Mesenchymal stem cell (in vitro differentiated cells and primary cell): ENCODE measurements at regions not wholly inside any gene's neighbourhood (a gene's known extent, or its start where the extent isn't known, plus 50 kb on each side); places are given as distances from the start of the nearest gene placed in this dataset.
"Not testable (repeated sequence)": the region's sequence is repeated elsewhere in the genome, so short reads cannot be mapped to it uniquely, and the experiment has no call there.

Experiments
- DNase-seq: peaks from one replicate; pipeline ENCODE4 v3.0.0-alpha.2; 2013
- H2AFZ ChIP-seq: one replicate; pipeline ENCODE4 v1.6.1; 2013; ENCODE audit warnings: low read depth, mild to moderate bottlenecking, control low read depth, inconsistent platforms, low read length, moderate library complexity
- H2AK5ac ChIP-seq: 2 replicates; pipeline ENCODE4 v1.6.1; 2013; ENCODE audit warnings: low read length, moderate library complexity, mild to moderate bottlenecking, inconsistent platforms; ENCODE audit not compliant: severe bottlenecking
- H2BK120ac ChIP-seq: one replicate; pipeline ENCODE4 v1.6.1; 2013; ENCODE audit warnings: low read depth, mild to moderate bottlenecking, inconsistent platforms, low read length, moderate library complexity
- H2BK12ac ChIP-seq, 2 experiments: one replicate each; pipeline ENCODE4 v1.6.1; 2013; ENCODE audit warnings: inconsistent platforms in 2 of 2, low read length in 2 of 2, mild to moderate bottlenecking in 2 of 2, moderate library complexity in 2 of 2, control low read depth in 1 of 2
- H2BK15ac ChIP-seq: one replicate; pipeline ENCODE4 v1.6.1; 2013; ENCODE audit warnings: mild to moderate bottlenecking, low read depth, inconsistent platforms; ENCODE audit not compliant: poor library complexity, severe bottlenecking
- H2BK5ac ChIP-seq: 2 replicates; pipeline ENCODE4 v1.6.1; 2013; ENCODE audit warnings: low read depth, mild to moderate bottlenecking, low read length, control low read depth, inconsistent platforms; ENCODE audit not compliant: poor library complexity, severe bottlenecking
- H3K14ac ChIP-seq, 2 experiments: one replicate each; pipeline ENCODE4 v1.6.1; 2013; ENCODE audit warnings: inconsistent platforms in 2 of 2, low read length in 2 of 2, control low read depth in 1 of 2, mild to moderate bottlenecking in 1 of 2, moderate library complexity in 1 of 2
- H3K18ac ChIP-seq, 2 experiments: one replicate each; pipeline ENCODE4 v1.6.1; 2013; ENCODE audit warnings: inconsistent platforms in 2 of 2, low read length in 2 of 2, control low read depth in 1 of 2, low read depth in 1 of 2, mild to moderate bottlenecking in 1 of 2
- H3K23ac ChIP-seq, 2 experiments: one replicate each; pipeline ENCODE4 v1.6.1; 2013; ENCODE audit warnings: inconsistent platforms in 2 of 2, low read length in 2 of 2, mild to moderate bottlenecking in 2 of 2, moderate library complexity in 2 of 2, control low read depth in 1 of 2
- H3K27ac ChIP-seq: 2 replicates; pipeline ENCODE4 v1.5.1; 2013; ENCODE audit warnings: mild to moderate bottlenecking, moderate library complexity, low read length, control low read depth, inconsistent platforms; ENCODE audit not compliant: poor library complexity, severe bottlenecking
- H3K27me3 ChIP-seq, 2 experiments: 2 replicates each; pipeline versions ENCODE4 v1.6.1 to v1.7.0; 2013; ENCODE audit warnings: low read length in 2 of 2, mild to moderate bottlenecking in 2 of 2, moderate library complexity in 2 of 2, control low read depth in 1 of 2, inconsistent platforms in 1 of 2; ENCODE audit not compliant: control insufficient read depth in 1 of 2, insufficient read depth in 1 of 2
- H3K36me3 ChIP-seq, 2 experiments: 2 replicates each; pipeline versions ENCODE4 v1.6.1 to v1.7.0; 2013; ENCODE audit warnings: low read length in 2 of 2, control low read depth in 1 of 2, inconsistent platforms in 1 of 2, low read depth in 1 of 2, mild to moderate bottlenecking in 1 of 2; ENCODE audit not compliant: insufficient read depth in 2 of 2, control insufficient read depth in 1 of 2
- H3K4ac ChIP-seq, 2 experiments: one replicate each; pipeline ENCODE4 v1.6.1; 2013; ENCODE audit warnings: inconsistent platforms in 2 of 2, low read length in 2 of 2, mild to moderate bottlenecking in 2 of 2, moderate library complexity in 2 of 2, control low read depth in 1 of 2, low read depth in 1 of 2
- H3K4me1 ChIP-seq: 2 replicates; pipeline ENCODE4 v1.6.1; 2013; ENCODE audit warnings: low read depth, low read length, control low read depth; ENCODE audit not compliant: control insufficient read depth, insufficient read depth
- H3K4me2 ChIP-seq: 2 replicates; pipeline ENCODE4 v1.6.1; 2013; ENCODE audit warnings: low read length, mild to moderate bottlenecking, inconsistent platforms; ENCODE audit not compliant: poor library complexity, severe bottlenecking
- H3K4me3 ChIP-seq, 2 experiments: 2 replicates each; pipeline versions ENCODE4 v1.5.1 to v1.7.0; 2013; ENCODE audit warnings: low read length in 2 of 2, mild to moderate bottlenecking in 2 of 2, control low read depth in 1 of 2, low read depth in 1 of 2; ENCODE audit not compliant: insufficient read depth in 1 of 2
- H3K79me1 ChIP-seq: replicated peaks from 2 replicates; pipeline ENCODE4 v1.6.1; 2013; ENCODE audit warnings: mild to moderate bottlenecking, control low read depth, low read length, inconsistent platforms; ENCODE audit not compliant: poor library complexity, severe bottlenecking
- H3K9ac ChIP-seq: 2 replicates; pipeline ENCODE4 v1.7.0; 2013; ENCODE audit warnings: mild to moderate bottlenecking, low read length, moderate library complexity
- H3K9me3 ChIP-seq: 2 replicates; pipeline ENCODE4 v1.7.0; 2013; ENCODE audit warnings: mild to moderate bottlenecking, low read length; ENCODE audit not compliant: control insufficient read depth
- H4K8ac ChIP-seq: one replicate; pipeline ENCODE4 v1.6.1; 2013; ENCODE audit warnings: inconsistent platforms, mild to moderate bottlenecking, low read length, moderate library complexity
- H4K91ac ChIP-seq: one replicate; pipeline ENCODE4 v1.6.1; 2013; ENCODE audit warnings: mild to moderate bottlenecking, low read length, inconsistent platforms
- WGBS: methylation state at CpG from one replicate; pipeline ENCODE4 v1.1.7; 2013; ENCODE audit warnings: mixed read lengths; 5-methylcytosine and 5-hydroxymethylcytosine counted together

- Histone ChIP-seq H2BK120ac (no peak overlapping the region), H3K4ac (no peak overlapping the region), H2BK15ac (no peak overlapping the region), H2AFZ (no peak overlapping the region), H3K4me3 (no peak overlapping the region), H3K9ac (no peak overlapping the region), H4K8ac (no peak overlapping the region), H3K4me2 (no peak overlapping the region), H3K23ac (no peak overlapping the region), H2AK5ac (no peak overlapping the region), H2BK12ac (no peak overlapping the region), H3K18ac (no peak overlapping the region), H3K14ac (no peak overlapping the region), H3K4me1 (no peaks in the 10 kb centered on the region), H3K9me3 (no peaks in the 10 kb centered on the region), H4K91ac (no peak overlapping the region), H2BK5ac (no peak overlapping the region), H3K79me1 (no peaks in the 10 kb centered on the region), H3K27ac (no peak overlapping the region), H3K27me3 (no peaks in the 10 kb centered on the region), H3K36me3 (no peaks in the 10 kb centered on the region)
- DNase-seq: no peak
- 43% methylated on average over 1 of the region's 1 CpG for WGBS
Measured at GRCh38 chr4:158444621-158445020, 77.1 kb upstream of the RXFP1 start.

GRCh38 chr4:158446106-158446505 lies 75.6 kb upstream of the RXFP1 start:
- H3K4me1 ChIP-seq: no peaks in the 10 kb centered on the region
- 60% methylated on average over 2 of the region's 2 CpGs for WGBS

GRCh38 chr4:158450741-158451140 lies 70.9 kb upstream of the RXFP1 start:
- WGBS: no CpG with 5 or more reads among the region's 1 CpG

More at GRCh38 chr4:158446106-158446505, 75.6 kb upstream of the RXFP1 start:
- no peaks in the 10 kb centered on the region for H3K79me1 ChIP-seq
- DNase-seq: no peak
- H4K91ac ChIP-seq: no peak overlapping the region
- H2BK5ac ChIP-seq: no peak overlapping the region
- H2BK120ac ChIP-seq: no peak overlapping the region
- no peak overlapping the region for H3K23ac ChIP-seq
- no peak overlapping the region for H2AFZ ChIP-seq
- H2BK15ac ChIP-seq: no peak overlapping the region
- H3K4me3 ChIP-seq: peak overlapping the region in 1 of 2 experiments; percentile 1
- no peak overlapping the region for H3K14ac ChIP-seq
- no peak overlapping the region for H3K4ac ChIP-seq
- H3K4me2 ChIP-seq: no peak overlapping the region
- H4K8ac ChIP-seq: no peak overlapping the region
- H3K9ac ChIP-seq: peak overlapping the region; percentile 34
- H3K18ac ChIP-seq: no peak overlapping the region
- H2AK5ac ChIP-seq: no peak overlapping the region
- no peaks in the 10 kb centered on the region for H3K27me3 ChIP-seq
- no peaks in the 10 kb centered on the region for H3K36me3 ChIP-seq
- H2BK12ac ChIP-seq: no peak overlapping the region
- no peak overlapping the region for H3K27ac ChIP-seq
- H3K9me3 ChIP-seq: no peaks in the 10 kb centered on the region

GRCh38 chr4:158452116-158452515 lies 69.6 kb upstream of the RXFP1 start:
- not testable (repeated sequence) for H2BK15ac ChIP-seq, H3K4me3 ChIP-seq, H2AK5ac ChIP-seq, H3K79me1 ChIP-seq, H2BK120ac ChIP-seq, H3K27me3 ChIP-seq, H2BK12ac ChIP-seq, H3K4ac ChIP-seq, H2BK5ac ChIP-seq, H3K14ac ChIP-seq, H3K36me3 ChIP-seq, H3K23ac ChIP-seq, H3K18ac ChIP-seq, H3K4me2 ChIP-seq, H3K27ac ChIP-seq, H2AFZ ChIP-seq, H3K4me1 ChIP-seq, H3K9ac ChIP-seq, H4K91ac ChIP-seq, H4K8ac ChIP-seq, DNase-seq, H3K9me3 ChIP-seq
- 80% methylated on average over 1 of the region's 1 CpG for WGBS

More at GRCh38 chr4:158450741-158451140, 70.9 kb upstream of the RXFP1 start:
- Histone ChIP-seq H3K14ac (no peak overlapping the region), H3K4me1 (no peaks in the 10 kb centered on the region), H2BK5ac (no peak overlapping the region), H2BK12ac (no peak overlapping the region), H3K36me3 (no peaks in the 10 kb centered on the region), H3K79me1 (no peaks in the 10 kb centered on the region), H3K9me3 (peaks cover 2% of the 10 kb centered on the region), H3K4ac (no peak overlapping the region), H4K91ac (no peak overlapping the region), H2BK15ac (no peak overlapping the region), H2BK120ac (no peak overlapping the region), H3K27me3 (no peaks in the 10 kb centered on the region), H3K18ac (no peak overlapping the region), H3K23ac (no peak overlapping the region), H2AFZ (no peak overlapping the region), H4K8ac (no peak overlapping the region), H3K4me3 (no peak overlapping the region), H3K4me2 (no peak overlapping the region), H3K9ac (peak overlapping the region; percentile 61), H2AK5ac (no peak overlapping the region), H3K27ac (no peak overlapping the region)
- no peak for DNase-seq
